ENCODE measurements at regions not wholly inside any gene's neighbourhood (a gene's known extent, or its start where the extent isn't known, plus 50 kb on each side); places are given as distances from the start of the nearest gene placed in this dataset.
"Not testable (repeated sequence)": the region's sequence is repeated elsewhere in the genome, so short reads cannot be mapped to it uniquely, and the experiment has no call there.

DNA sequence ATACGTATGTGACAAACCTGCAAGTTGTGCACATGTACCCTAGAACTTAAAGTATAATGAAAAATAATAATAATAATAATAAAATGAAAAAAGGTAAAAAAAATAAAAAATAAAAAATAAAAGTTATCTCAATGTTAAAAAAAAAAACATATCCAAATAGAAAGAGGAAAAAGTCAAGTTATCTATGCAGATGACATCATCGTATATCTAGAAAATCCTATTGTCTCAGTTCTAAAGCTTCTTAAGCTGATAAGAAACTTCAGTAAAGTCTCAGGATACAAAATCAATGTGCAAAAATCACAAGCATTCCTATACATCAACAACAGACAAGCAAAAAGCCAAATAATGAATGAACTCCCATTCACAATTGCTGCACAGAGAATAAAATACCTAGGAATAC is 466.6 kb upstream of the PHF14 start:
- no peak for TF ChIP-seq EZH2 (IDR thresholded peaks at IDR 0.05; ENCODE audit: borderline replicate concordance, low read length)
- H3F3A ChIP-seq (ENCODE audit: insufficient read depth, low read length): no peaks in the 10 kb centered on the region
- H3K9me3 ChIP-seq (ENCODE audit: low read length): no peaks in the 10 kb centered on the region
- no peaks in the 10 kb centered on the region for H4K20me1 ChIP-seq (ENCODE audit: insufficient read depth, low read length)
- H3K27ac ChIP-seq (ENCODE audit: low read depth, low read length, poor library complexity, severe bottlenecking): no peak overlapping the region
- H3K4me2 ChIP-seq (ENCODE audit: low read length): no peak overlapping the region
- no peaks in the 10 kb centered on the region for H3K4me1 ChIP-seq (ENCODE audit: insufficient read depth, low read length, severe bottlenecking)
- no peaks in the 10 kb centered on the region for H3K79me2 ChIP-seq (ENCODE audit: insufficient read depth, low read length)
- H3K4me3 ChIP-seq (ENCODE audit: low read depth, low read length, poor library complexity, severe bottlenecking): no peak overlapping the region
- H3K36me3 ChIP-seq (ENCODE audit: insufficient read depth, low read length): no peaks in the 10 kb centered on the region
- H3K27me3 ChIP-seq (ENCODE audit: insufficient read depth, low read length): no peaks in the 10 kb centered on the region
- no peak overlapping the region for H3K9ac ChIP-seq (ENCODE audit: low read length)
- no peak overlapping the region for H2AFZ ChIP-seq (ENCODE audit: low read length)
- H3K9me2 ChIP-seq (ENCODE audit: low read depth, low read length): no peaks in the 10 kb centered on the region

DNA sequence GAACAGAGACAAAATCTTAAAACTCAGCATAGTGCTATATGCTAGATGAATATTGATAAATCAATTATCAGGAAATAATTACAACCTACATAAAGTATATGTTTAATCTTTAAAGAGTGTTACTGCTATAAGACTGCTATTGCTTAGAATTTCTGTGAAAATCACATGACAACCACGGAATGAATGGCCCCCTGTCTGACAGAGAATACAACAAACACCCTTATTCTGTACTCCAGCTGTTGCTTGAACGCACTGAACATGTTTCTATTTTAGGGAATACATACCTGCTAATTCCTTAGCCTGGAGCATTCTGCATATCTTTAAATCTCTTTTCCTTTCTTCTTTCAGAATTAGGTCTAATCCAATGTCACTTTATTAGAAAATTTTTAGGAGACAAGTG is 452.4 kb upstream of the PHF14 start:
- H2AFZ ChIP-seq (ENCODE audit: low read length): no peak overlapping the region
- no peak overlapping the region for H3K27ac ChIP-seq (ENCODE audit: low read depth, low read length, poor library complexity, severe bottlenecking)
- H3K9me3 ChIP-seq (ENCODE audit: low read length): no peaks in the 10 kb centered on the region
- H3K79me2 ChIP-seq (ENCODE audit: insufficient read depth, low read length): no peaks in the 10 kb centered on the region
- TF ChIP-seq EZH2 (IDR thresholded peaks at IDR 0.05; ENCODE audit: borderline replicate concordance, low read length): no peak
- TF ChIP-seq, protein P1, sequence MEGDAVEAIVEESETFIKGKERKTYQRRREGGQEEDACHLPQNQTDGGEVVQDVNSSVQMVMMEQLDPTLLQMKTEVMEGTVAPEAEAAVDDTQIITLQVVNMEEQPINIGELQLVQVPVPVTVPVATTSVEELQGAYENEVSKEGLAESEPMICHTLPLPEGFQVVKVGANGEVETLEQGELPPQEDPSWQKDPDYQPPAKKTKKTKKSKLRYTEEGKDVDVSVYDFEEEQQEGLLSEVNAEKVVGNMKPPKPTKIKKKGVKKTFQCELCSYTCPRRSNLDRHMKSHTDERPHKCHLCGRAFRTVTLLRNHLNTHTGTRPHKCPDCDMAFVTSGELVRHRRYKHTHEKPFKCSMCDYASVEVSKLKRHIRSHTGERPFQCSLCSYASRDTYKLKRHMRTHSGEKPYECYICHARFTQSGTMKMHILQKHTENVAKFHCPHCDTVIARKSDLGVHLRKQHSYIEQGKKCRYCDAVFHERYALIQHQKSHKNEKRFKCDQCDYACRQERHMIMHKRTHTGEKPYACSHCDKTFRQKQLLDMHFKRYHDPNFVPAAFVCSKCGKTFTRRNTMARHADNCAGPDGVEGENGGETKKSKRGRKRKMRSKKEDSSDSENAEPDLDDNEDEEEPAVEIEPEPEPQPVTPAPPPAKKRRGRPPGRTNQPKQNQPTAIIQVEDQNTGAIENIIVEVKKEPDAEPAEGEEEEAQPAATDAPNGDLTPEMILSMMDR (IDR thresholded peaks at IDR 0.05; ENCODE audit: low read length): no peak
- no peaks in the 10 kb centered on the region for H3K36me3 ChIP-seq (ENCODE audit: insufficient read depth, low read length)
- H3K9ac ChIP-seq (ENCODE audit: low read length): no peak overlapping the region
- H3K4me3 ChIP-seq (ENCODE audit: low read depth, low read length, poor library complexity, severe bottlenecking): no peak overlapping the region
- H3K4me2 ChIP-seq (ENCODE audit: low read length): no peak overlapping the region
- H4K20me1 ChIP-seq (ENCODE audit: insufficient read depth, low read length): no peaks in the 10 kb centered on the region
- no peaks in the 10 kb centered on the region for H3K27me3 ChIP-seq (ENCODE audit: insufficient read depth, low read length)
- no peaks in the 10 kb centered on the region for H3K9me2 ChIP-seq (ENCODE audit: low read depth, low read length)
- H3F3A ChIP-seq (ENCODE audit: insufficient read depth, low read length): no peaks in the 10 kb centered on the region
- H3K4me1 ChIP-seq (ENCODE audit: insufficient read depth, low read length, severe bottlenecking): no peaks in the 10 kb centered on the region

DNA sequence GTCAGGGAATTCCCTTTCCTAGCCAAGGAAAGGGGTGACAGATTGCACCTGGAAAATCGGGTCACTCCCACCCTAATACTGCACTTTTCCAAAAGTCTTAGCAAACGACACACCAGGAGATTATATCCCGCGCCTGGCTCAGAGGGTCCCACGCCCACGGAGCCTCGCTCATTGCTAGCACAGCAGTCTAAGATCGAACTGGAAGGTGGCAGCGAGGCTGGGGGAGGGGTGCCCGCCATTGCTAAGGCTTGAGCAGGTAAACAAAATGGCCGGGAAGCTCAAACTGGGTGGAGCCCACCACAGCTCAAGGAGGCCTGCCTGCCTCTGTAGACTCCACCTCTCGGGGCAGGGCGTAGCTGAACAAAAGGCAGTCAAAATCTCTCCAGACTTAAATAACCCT is 440.2 kb upstream of the PHF14 start:
- not testable (repeated sequence) for H3K4me3 ChIP-seq (ENCODE audit: low read depth, low read length, poor library complexity, severe bottlenecking); H3K79me2 ChIP-seq (ENCODE audit: insufficient read depth, low read length); H3F3A ChIP-seq (ENCODE audit: insufficient read depth, low read length); H3K4me2 ChIP-seq (ENCODE audit: low read length); H3K9me3 ChIP-seq (ENCODE audit: low read length); H3K9ac ChIP-seq (ENCODE audit: low read length); H3K27ac ChIP-seq (ENCODE audit: low read depth, low read length, poor library complexity, severe bottlenecking); H2AFZ ChIP-seq (ENCODE audit: low read length); H3K9me2 ChIP-seq (ENCODE audit: low read depth, low read length); H3K36me3 ChIP-seq (ENCODE audit: insufficient read depth, low read length); H3K4me1 ChIP-seq (ENCODE audit: insufficient read depth, low read length, severe bottlenecking); H4K20me1 ChIP-seq (ENCODE audit: insufficient read depth, low read length); H3K27me3 ChIP-seq (ENCODE audit: insufficient read depth, low read length)

DNA sequence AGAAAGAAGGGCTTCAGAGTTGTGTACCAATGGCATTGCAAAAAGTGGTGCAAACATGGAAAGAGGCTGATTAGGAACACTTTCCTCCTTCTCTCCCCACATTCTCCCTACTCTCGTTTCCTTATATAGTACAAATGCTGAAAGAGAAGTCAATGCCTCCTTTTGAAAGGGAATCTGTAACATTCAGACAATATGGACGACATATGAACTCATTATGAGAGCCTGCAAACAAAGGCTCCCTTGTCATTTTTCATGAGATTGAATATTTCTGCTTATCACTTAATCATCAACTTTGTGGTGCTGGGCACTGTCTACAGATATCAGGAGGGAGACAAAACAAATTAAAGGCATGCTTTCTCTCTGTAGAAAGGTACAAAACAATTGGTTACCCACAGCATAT is 437.1 kb upstream of the PHF14 start:
- H4K20me1 ChIP-seq (ENCODE audit: insufficient read depth, low read length): no peaks in the 10 kb centered on the region
- H3K36me3 ChIP-seq (ENCODE audit: insufficient read depth, low read length): no peaks in the 10 kb centered on the region
- no peaks in the 10 kb centered on the region for H3K27me3 ChIP-seq (ENCODE audit: insufficient read depth, low read length)
- no peak overlapping the region for H2AFZ ChIP-seq (ENCODE audit: low read length)
- H3F3A ChIP-seq (ENCODE audit: insufficient read depth, low read length): no peaks in the 10 kb centered on the region
- H3K4me3 ChIP-seq (ENCODE audit: low read depth, low read length, poor library complexity, severe bottlenecking): no peak overlapping the region
- no peaks in the 10 kb centered on the region for H3K4me1 ChIP-seq (ENCODE audit: insufficient read depth, low read length, severe bottlenecking)
- H3K79me2 ChIP-seq (ENCODE audit: insufficient read depth, low read length): no peaks in the 10 kb centered on the region
- no peak for TF ChIP-seq EZH2 (IDR thresholded peaks at IDR 0.05; ENCODE audit: borderline replicate concordance, low read length)
- TF ChIP-seq, protein P1 (IDR thresholded peaks at IDR 0.05; ENCODE audit: low read length): no peak
- H3K9me3 ChIP-seq (ENCODE audit: low read length): no peaks in the 10 kb centered on the region
- H3K4me2 ChIP-seq (ENCODE audit: low read length): no peak overlapping the region
- H3K9ac ChIP-seq (ENCODE audit: low read length): no peak overlapping the region
- H3K27ac ChIP-seq (ENCODE audit: low read depth, low read length, poor library complexity, severe bottlenecking): no peak overlapping the region
- no peaks in the 10 kb centered on the region for H3K9me2 ChIP-seq (ENCODE audit: low read depth, low read length)

Measured in OCI-LY1 (cell line).